Nephron progenitor cell (in vitro differentiated cells): ENCODE measurements at regions not wholly inside any gene's neighbourhood (a gene's known extent, or its start where the extent isn't known, plus 50 kb on each side); places are given as distances from the start of the nearest gene placed in this dataset.

Experiments
- DNase-seq: peaks from one replicate; pipeline ENCODE4 v3.0.0; 2021
- H3K27ac Mint-ChIP-seq: 2 replicates; pipeline ENCODE4 v1.8.0; 2021; ENCODE audit warnings: mild to moderate bottlenecking, moderate library complexity, mixed read lengths
- H3K27me3 Mint-ChIP-seq: 2 replicates; pipeline ENCODE4 v1.8.0; 2021; ENCODE audit warnings: mild to moderate bottlenecking, low read depth, mixed read lengths; ENCODE audit not compliant: poor library complexity
- H3K36me3 Mint-ChIP-seq: 2 replicates; pipeline ENCODE4 v1.8.0; 2021; ENCODE audit warnings: low read depth, mixed read lengths
- H3K4me1 Mint-ChIP-seq: 2 replicates; pipeline ENCODE4 v1.8.0; 2021; ENCODE audit warnings: mixed read lengths
- H3K4me3 Mint-ChIP-seq: 2 replicates; pipeline ENCODE4 v1.8.0; 2021; ENCODE audit warnings: mild to moderate bottlenecking, moderate library complexity, mixed read lengths
- H3K9me3 Mint-ChIP-seq: 2 replicates; pipeline ENCODE4 v1.8.0; 2021; ENCODE audit warnings: mild to moderate bottlenecking, moderate library complexity, mixed read lengths
- CTCF ChIP-seq: fragments of 200-600 bp; sonication (generic); IDR thresholded peaks from 2 replicates; pipeline ENCODE4 v1.5.0; 2021; ENCODE audit warnings: antibody characterized with exemption

GRCh38 chr22:22742641-22743040 lies 98.2 kb downstream of the GGTLC2 start:
- no peaks in the 10 kb centered on the region for H3K4me1 Mint-ChIP-seq
- peaks cover 35% of the 10 kb centered on the region for H3K27me3 Mint-ChIP-seq
- DNase-seq: no peak
- TF ChIP-seq CTCF: no peak
- no peaks in the 10 kb centered on the region for H3K36me3 Mint-ChIP-seq
- no peak overlapping the region for H3K4me3 Mint-ChIP-seq
- H3K27ac Mint-ChIP-seq: no peak overlapping the region
- H3K9me3 Mint-ChIP-seq: peaks cover 7% of the 10 kb centered on the region

- Mint-ChIP-seq H3K27me3 (peaks cover 35% of the 10 kb centered on the region), H3K36me3 (no peaks in the 10 kb centered on the region), H3K9me3 (peaks cover 7% of the 10 kb centered on the region), H3K27ac (no peak overlapping the region), H3K4me3 (no peak overlapping the region), H3K4me1 (no peaks in the 10 kb centered on the region)
- TF ChIP-seq CTCF: no peak
- DNase-seq: no peak
These were observed 98.8 kb downstream of the GGTLC2 start for GRCh38 chr22:22743128-22743760.

- H3K4me1 Mint-ChIP-seq: no peaks in the 10 kb centered on the region
- no peak overlapping the region for H3K27ac Mint-ChIP-seq
- H3K36me3 Mint-ChIP-seq: no peaks in the 10 kb centered on the region
- no peak overlapping the region for H3K4me3 Mint-ChIP-seq
- peaks cover 7% of the 10 kb centered on the region for H3K9me3 Mint-ChIP-seq
- no peak for TF ChIP-seq CTCF
- H3K27me3 Mint-ChIP-seq: peaks cover 34% of the 10 kb centered on the region
- DNase-seq: no peak
These were observed 100.2 kb downstream of the GGTLC2 start for GRCh38 chr22:22744412-22745224.

- no peaks in the 10 kb centered on the region for H3K36me3 Mint-ChIP-seq
- H3K27me3 Mint-ChIP-seq: peaks cover 31% of the 10 kb centered on the region
- TF ChIP-seq CTCF: peak; percentile 65
- no peak overlapping the region for H3K4me3 Mint-ChIP-seq
- no peak overlapping the region for H3K27ac Mint-ChIP-seq
- no peaks in the 10 kb centered on the region for H3K9me3 Mint-ChIP-seq
- DNase-seq: peak; percentile 52
- H3K4me1 Mint-ChIP-seq: no peaks in the 10 kb centered on the region
These were observed 101.0 kb downstream of the GGTLC2 start for GRCh38 chr22:22745225-22746060.

- Mint-ChIP-seq H3K9me3 (no peaks in the 10 kb centered on the region), H3K36me3 (no peaks in the 10 kb centered on the region), H3K27ac (no peak overlapping the region), H3K4me1 (no peaks in the 10 kb centered on the region), H3K27me3 (peaks cover 26% of the 10 kb centered on the region), H3K4me3 (no peak overlapping the region)
- no peak for TF ChIP-seq CTCF
- no peak for DNase-seq
These were observed 101.9 kb downstream of the GGTLC2 start for GRCh38 chr22:22746061-22746962.
